ENCODE measurements at regions not wholly inside any gene's neighbourhood (a gene's known extent, or its start where the extent isn't known, plus 50 kb on each side); places are given as distances from the start of the nearest gene placed in this dataset.

- Histone ChIP-seq H3K9me1 (ENCODE audit: insufficient read depth, low read length) (no peaks in the 10 kb centered on the region), H2AK5ac (ENCODE audit: low read depth, low read length) (no peak overlapping the region), H3K27me3 (ENCODE audit: control insufficient read depth, insufficient read depth, low read length) (no peaks in the 10 kb centered on the region), H3K79me1 (ENCODE audit: low read depth in 1 of 2, low read length in 2 of 2) (no peaks in the 10 kb centered on the region), H4K8ac (ENCODE audit: low read depth in 2 of 2, low read length in 2 of 2) (no peak overlapping the region), H3K27ac (ENCODE audit: insufficient read depth, low read length) (no peak overlapping the region), H2AFZ (replicated peaks; ENCODE audit: low read length, poor library complexity) (no peak overlapping the region), H3K18ac (ENCODE audit: low read depth, low read length) (no peak overlapping the region), H4K20me1 (ENCODE audit: insufficient read depth, low read length) (no peaks in the 10 kb centered on the region), H3K9me3 (ENCODE audit: control insufficient read depth, insufficient read depth, low read length) (peaks cover 27% of the 10 kb centered on the region), H4K5ac (ENCODE audit: low read depth, low read length) (no peak overlapping the region), H3K14ac (replicated peaks; ENCODE audit: low read depth, low read length) (no peak overlapping the region), H2BK5ac (ENCODE audit: low read depth, low read length, poor library complexity, severe bottlenecking) (no peak overlapping the region), H2BK15ac (ENCODE audit: low read depth, low read length) (no peak overlapping the region), H3K9ac (ENCODE audit: low read depth, low read length) (no peak overlapping the region), H3K4me3 (ENCODE audit: insufficient read depth, low read depth, low read length) (no peak overlapping the region), H3K56ac (ENCODE audit: extremely low read depth, insufficient read depth, low read length) (no peak overlapping the region), H2BK20ac (ENCODE audit: low read depth, low read length) (no peak overlapping the region), H3K4ac (ENCODE audit: low read depth, low read length) (no peak overlapping the region), H3K4me1 (ENCODE audit: control insufficient read depth, insufficient read depth, low read length) (no peaks in the 10 kb centered on the region), H3K4me2 (ENCODE audit: low read depth, low read length) (no peak overlapping the region), H4K91ac (ENCODE audit: insufficient read depth, low read depth, low read length) (no peak overlapping the region), H2BK120ac (ENCODE audit: low read depth, low read length) (no peak overlapping the region), H2AK9ac (replicated peaks; ENCODE audit: low read depth, low read length, poor library complexity) (no peak overlapping the region), H3K23ac (ENCODE audit: low read depth, low read length) (no peak overlapping the region), H3K36me3 (ENCODE audit: control insufficient read depth, insufficient read depth, low read length) (no peaks in the 10 kb centered on the region)
- CTCF ChIA-PET: no interaction called here
- intact Hi-C loops (cut with micrococcal nuclease): no loop called here
- WGBS, 2 experiments (ENCODE audit: extremely low coverage in 2 of 2, insufficient read length in 1 of 2): no CpG with 5 or more reads among the region's 6 CpGs
- POLR2A ChIA-PET (ENCODE audit: unreplicated experiment): no interaction called here
- in situ Hi-C loops (cut with MboI; ENCODE audit: low sequenced_read_pairs): no loop called here
- ATAC-seq (ENCODE audit: low read depth): no peak
- DNase-seq: no peak
- dilution Hi-C loops (cut with HindIII; ENCODE audit: low sequenced_read_pairs, unreplicated experiment): no loop called here
- BruUV-seq (replicated peaks): no TSS peak
- TF ChIP-seq CEBPB (IDR thresholded peaks at IDR 0.05; ENCODE audit: low read depth, low read length) (no peak), NFE2L2 (IDR thresholded peaks at IDR 0.05; ENCODE audit: low read depth, low read length) (no peak), RFX5 (IDR thresholded peaks at IDR 0.05; ENCODE audit: low read depth, low read length) (no peak), POLR2A (IDR thresholded peaks at IDR 0.05; ENCODE audit: low read depth, low read length) (no peak), RCOR1 (IDR thresholded peaks at IDR 0.05; ENCODE audit: insufficient replicate concordance, low read length) (no peak), CHD1 (IDR thresholded peaks at IDR 0.05; ENCODE audit: low read depth, low read length) (no peak), ELK1 (IDR thresholded peaks at IDR 0.05; ENCODE audit: borderline replicate concordance, low read depth, low read length) (no peak), USF2 (IDR thresholded peaks at IDR 0.05; ENCODE audit: low read depth, low read length) (no peak), MAFK (IDR thresholded peaks at IDR 0.05; ENCODE audit: low read depth, low read length) (no peak), BHLHE40 (IDR thresholded peaks at IDR 0.05; ENCODE audit: low read depth, low read length) (no peak), MAZ (IDR thresholded peaks at IDR 0.05; ENCODE audit: borderline replicate concordance, low read depth, low read length) (no peak), FOS (IDR thresholded peaks at IDR 0.05; ENCODE audit: low read depth, low read length) (no peak), MXI1 (IDR thresholded peaks at IDR 0.05; ENCODE audit: borderline replicate concordance, low read depth, low read length) (no peak), SMC3 (IDR thresholded peaks at IDR 0.05; ENCODE audit: low read depth, low read length) (no peak), CTCF (conservative IDR thresholded peaks at IDR 0.05; ENCODE audit: low read depth, low read length) (no peak), RAD21 (IDR thresholded peaks at IDR 0.05; ENCODE audit: low read length) (no peak)
Observed at GRCh38 chr6:168243812-168244376, 75.7 kb downstream of the DACT2 start.

Measured in IMR-90 (cell line).